Brain microvascular endothelial cell (primary cell): ENCODE measurements at regions not wholly inside any gene's neighbourhood (a gene's known extent, or its start where the extent isn't known, plus 50 kb on each side); places are given as distances from the start of the nearest gene placed in this dataset.
A peak's percentile ranks its signal among the peaks of the same experiment; 100 is the strongest.

ENCODE experiments used
- DNase-seq: peaks from one replicate; pipeline ENCODE4 v3.0.0-alpha.2; 2020
- H3K27ac ChIP-seq: fragments of 250-450 bp; sonication (Bioruptor Pico); 2 replicates; pipeline ENCODE4 v1.5.1; 2020; ENCODE audit warnings: mild to moderate bottlenecking, moderate library complexity
- H3K27me3 ChIP-seq: fragments of 250-450 bp; sonication (Bioruptor Pico); replicated peaks from 2 replicates; pipeline ENCODE4 v1.5.1; 2020; ENCODE audit warnings: mild to moderate bottlenecking
- H3K36me3 ChIP-seq: fragments of 250-450 bp; sonication (Bioruptor Pico); replicated peaks from 2 replicates; pipeline ENCODE4 v1.5.1; 2020; ENCODE audit warnings: mild to moderate bottlenecking
- H3K4me3 ChIP-seq: 2 replicates; pipeline ENCODE4 v1.5.1; 2011; ENCODE audit warnings: low read depth, mild to moderate bottlenecking, control low read depth, low read length, moderate library complexity
- CTCF ChIP-seq: IDR thresholded peaks from 2 replicates; pipeline ENCODE4 v1.5.1; 2011; ENCODE audit warnings: low read depth, mild to moderate bottlenecking, moderate library complexity, low read length, control low read depth, inconsistent platforms; ENCODE audit errors: missing control alignments
- in situ Hi-C: cut with HindIII; loops from 2 replicates; pipeline ENCODE4 v1.10.0; 2017; ENCODE audit warnings: low sequenced_read_pairs, low pct_ligation_motif_present

GRCh38 chr13:26946684-26947343 is 186.2 kb upstream of the GPR12 start:
- Histone ChIP-seq H3K27me3 (peaks cover 2% of the 10 kb centered on the region), H3K36me3 (no peaks in the 10 kb centered on the region), H3K4me3 (no peak overlapping the region), H3K27ac (no peak overlapping the region)
- peak; percentile 65 for TF ChIP-seq CTCF
- DNase-seq: peak; percentile 31
- in situ Hi-C loops: no loop called here

- TF ChIP-seq CTCF: no peak
- in situ Hi-C loops: no loop called here
- H3K27me3 ChIP-seq: peaks cover 2% of the 10 kb centered on the region
- H3K27ac ChIP-seq: no peak overlapping the region
- H3K4me3 ChIP-seq: no peak overlapping the region
- H3K36me3 ChIP-seq: no peaks in the 10 kb centered on the region
- no peak for DNase-seq
These were observed 183.2 kb upstream of the GPR12 start for GRCh38 chr13:26943748-26944147.

GRCh38 chr13:26942184-26942583 is 181.6 kb upstream of the GPR12 start:
- Histone ChIP-seq H3K4me3 (no peak overlapping the region), H3K27me3 (peaks cover 2% of the 10 kb centered on the region), H3K27ac (no peak overlapping the region), H3K36me3 (no peaks in the 10 kb centered on the region)
- DNase-seq: no peak
- in situ Hi-C loops: no loop called here
- TF ChIP-seq CTCF: no peak

GRCh38 chr13:26941345-26942174 is 181.0 kb upstream of the GPR12 start:
- peaks cover 2% of the 10 kb centered on the region for H3K27me3 ChIP-seq
- no peak overlapping the region for H3K4me3 ChIP-seq
- in situ Hi-C loops: no loop called here
- peak; percentile 74 for DNase-seq
- no peak for TF ChIP-seq CTCF
- no peak overlapping the region for H3K27ac ChIP-seq
- H3K36me3 ChIP-seq: no peaks in the 10 kb centered on the region

- no peak overlapping the region for H3K4me3 ChIP-seq
- DNase-seq: no peak
- in situ Hi-C loops: no loop called here
- no peak for TF ChIP-seq CTCF
- H3K27me3 ChIP-seq: no peaks in the 10 kb centered on the region
- H3K36me3 ChIP-seq: no peaks in the 10 kb centered on the region
- H3K27ac ChIP-seq: no peak overlapping the region
These were observed 173.5 kb upstream of the GPR12 start for GRCh38 chr13:26934096-26934495.

GRCh38 chr13:26932465-26932864 is 171.9 kb upstream of the GPR12 start:
- Histone ChIP-seq H3K27ac (no peak overlapping the region), H3K36me3 (no peaks in the 10 kb centered on the region), H3K4me3 (no peak overlapping the region), H3K27me3 (peaks cover 2% of the 10 kb centered on the region)
- DNase-seq: no peak
- in situ Hi-C loops: no loop called here
- TF ChIP-seq CTCF: no peak
